B cell (primary cell): ENCODE measurements at regions not wholly inside any gene's neighbourhood (a gene's known extent, or its start where the extent isn't known, plus 50 kb on each side); places are given as distances from the start of the nearest gene placed in this dataset.

Experiments
- EZH2 ChIP-seq: IDR thresholded peaks from 2 replicates; pipeline ENCODE4 v1.6.1; 2012; ENCODE audit warnings: borderline replicate concordance, low read depth, mild to moderate bottlenecking, moderate library complexity, low read length; ENCODE audit not compliant: insufficient read depth, poor library complexity, severe bottlenecking
- TF ChIP-seq, protein P1 (sequence below): fragments of 200-600 bp; IDR thresholded peaks from one replicate; pipeline ENCODE4 v1.8.0; 2022; ENCODE audit warnings: antibody characterized with exemption, mild to moderate bottlenecking

DNA sequence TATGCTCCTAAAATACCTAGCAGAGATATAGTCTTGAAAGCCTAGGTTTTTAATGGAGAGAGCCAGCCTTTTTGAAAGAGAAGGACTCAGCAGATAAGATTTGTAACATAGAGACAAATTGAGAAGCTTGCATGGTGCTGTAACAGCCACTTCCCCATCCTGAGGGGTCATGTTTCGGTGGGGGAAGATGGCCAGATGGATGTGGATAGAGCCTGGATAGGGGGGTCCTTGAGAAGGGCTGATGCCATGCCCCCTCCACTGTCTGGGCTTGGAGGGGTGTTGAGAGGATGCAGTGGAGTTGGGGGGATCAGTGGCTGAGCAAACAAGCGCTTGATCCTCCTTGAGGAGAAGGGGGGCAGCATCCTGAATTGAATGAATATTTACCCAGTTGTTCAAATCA lies 178.0 kb upstream of the HS6ST1 start:
- no peak for TF ChIP-seq EZH2
- TF ChIP-seq, protein P1, sequence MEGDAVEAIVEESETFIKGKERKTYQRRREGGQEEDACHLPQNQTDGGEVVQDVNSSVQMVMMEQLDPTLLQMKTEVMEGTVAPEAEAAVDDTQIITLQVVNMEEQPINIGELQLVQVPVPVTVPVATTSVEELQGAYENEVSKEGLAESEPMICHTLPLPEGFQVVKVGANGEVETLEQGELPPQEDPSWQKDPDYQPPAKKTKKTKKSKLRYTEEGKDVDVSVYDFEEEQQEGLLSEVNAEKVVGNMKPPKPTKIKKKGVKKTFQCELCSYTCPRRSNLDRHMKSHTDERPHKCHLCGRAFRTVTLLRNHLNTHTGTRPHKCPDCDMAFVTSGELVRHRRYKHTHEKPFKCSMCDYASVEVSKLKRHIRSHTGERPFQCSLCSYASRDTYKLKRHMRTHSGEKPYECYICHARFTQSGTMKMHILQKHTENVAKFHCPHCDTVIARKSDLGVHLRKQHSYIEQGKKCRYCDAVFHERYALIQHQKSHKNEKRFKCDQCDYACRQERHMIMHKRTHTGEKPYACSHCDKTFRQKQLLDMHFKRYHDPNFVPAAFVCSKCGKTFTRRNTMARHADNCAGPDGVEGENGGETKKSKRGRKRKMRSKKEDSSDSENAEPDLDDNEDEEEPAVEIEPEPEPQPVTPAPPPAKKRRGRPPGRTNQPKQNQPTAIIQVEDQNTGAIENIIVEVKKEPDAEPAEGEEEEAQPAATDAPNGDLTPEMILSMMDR, result no peak
